Fibroblast of lung (primary cell): ENCODE measurements at regions not wholly inside any gene's neighbourhood (a gene's known extent, or its start where the extent isn't known, plus 50 kb on each side); places are given as distances from the start of the nearest gene placed in this dataset.
"Not testable (repeated sequence)": the region's sequence is repeated elsewhere in the genome, so short reads cannot be mapped to it uniquely, and the experiment has no call there.

Source experiments
- DNase-seq, 2 donors: peaks; one replicate each; pipeline versions ENCODE4 v3.0.0 to v3.0.0-alpha.2; 2010; ENCODE audit warnings: low read depth in 2 of 2
- H2AFZ ChIP-seq: 2 replicates; pipeline ENCODE4 v1.5.1; 2012; ENCODE audit warnings: low read length, control low read depth, inconsistent platforms
- H3K27ac ChIP-seq: 2 replicates; pipeline ENCODE4 v1.5.1; 2011; ENCODE audit warnings: low read length, control low read depth; ENCODE audit not compliant: insufficient read depth
- H3K27me3 ChIP-seq: 2 replicates; pipeline ENCODE4 v1.5.1; 2011; ENCODE audit warnings: mild to moderate bottlenecking, low read length; ENCODE audit not compliant: control insufficient read depth, insufficient read depth
- H3K36me3 ChIP-seq: 2 replicates; pipeline ENCODE4 v1.5.1; 2011; ENCODE audit warnings: low read length; ENCODE audit not compliant: control insufficient read depth, insufficient read depth
- H3K4me1 ChIP-seq: 2 replicates; pipeline ENCODE4 v1.5.1; 2011; ENCODE audit warnings: low read length; ENCODE audit not compliant: control insufficient read depth, insufficient read depth; ENCODE audit errors: extremely low read depth
- H3K4me2 ChIP-seq: 2 replicates; pipeline ENCODE4 v1.5.1; 2011; ENCODE audit warnings: low read length, control low read depth; ENCODE audit not compliant: insufficient read depth; ENCODE audit errors: extremely low read depth
- H3K4me3 ChIP-seq, 4 experiments: fragments of 200-600 bp in 1 of 4; sonication (generic) in 1 of 4; replicated peaks in 1 of 4; 2 replicates each; pipeline ENCODE4 v1.5.1; 2011 to 2016; ENCODE audit warnings: low read length in 4 of 4, low read depth in 3 of 4, mild to moderate bottlenecking in 3 of 4, control low read depth in 2 of 4, inconsistent platforms in 1 of 4, mixed read lengths in 1 of 4; ENCODE audit not compliant: insufficient read depth in 1 of 4; ENCODE audit errors: control extremely low read depth in 1 of 4
- H3K79me2 ChIP-seq: 2 replicates; pipeline ENCODE4 v1.5.1; 2012; ENCODE audit warnings: mild to moderate bottlenecking, low read length, inconsistent platforms; ENCODE audit not compliant: control insufficient read depth, insufficient read depth
- H3K9ac ChIP-seq: 2 replicates; pipeline ENCODE4 v1.5.1; 2011; ENCODE audit warnings: mild to moderate bottlenecking, low read length, control low read depth; ENCODE audit not compliant: insufficient read depth
- H3K9me3 ChIP-seq: 2 replicates; pipeline ENCODE4 v1.5.1; 2012; ENCODE audit warnings: low read depth, low read length; ENCODE audit not compliant: control insufficient read depth, insufficient read depth
- H4K20me1 ChIP-seq: 2 replicates; pipeline ENCODE4 v1.5.1; 2011; ENCODE audit warnings: low read length; ENCODE audit not compliant: control insufficient read depth, insufficient read depth; ENCODE audit errors: extremely low read depth

DNA sequence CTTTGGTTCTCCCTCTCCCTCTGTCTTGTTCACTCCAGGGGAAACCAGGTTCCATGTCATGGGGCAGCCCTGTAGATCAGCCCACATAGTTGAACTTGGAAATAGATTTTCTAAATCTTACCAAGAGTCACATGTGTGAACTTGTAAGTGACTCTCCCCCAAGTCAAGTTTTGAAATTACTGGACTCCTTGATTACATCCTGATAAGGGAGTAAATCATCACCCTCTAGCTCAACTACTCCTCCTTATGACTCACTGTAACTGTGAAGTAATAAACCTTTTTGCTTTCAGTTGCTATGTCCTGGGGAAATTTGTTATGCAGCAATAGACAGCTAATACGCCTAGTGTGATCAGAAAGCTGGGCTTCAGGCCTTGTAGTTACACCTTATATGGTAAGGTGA, 703.3 kb downstream of the TTLL7 start:
- H3K27ac ChIP-seq, H4K20me1 ChIP-seq, H3K9me3 ChIP-seq, H3K79me2 ChIP-seq, H2AFZ ChIP-seq, H3K36me3 ChIP-seq, H3K4me2 ChIP-seq, DNase-seq, H3K27me3 ChIP-seq, H3K9ac ChIP-seq, H3K4me1 ChIP-seq, H3K4me3 ChIP-seq: not testable (repeated sequence)

DNA sequence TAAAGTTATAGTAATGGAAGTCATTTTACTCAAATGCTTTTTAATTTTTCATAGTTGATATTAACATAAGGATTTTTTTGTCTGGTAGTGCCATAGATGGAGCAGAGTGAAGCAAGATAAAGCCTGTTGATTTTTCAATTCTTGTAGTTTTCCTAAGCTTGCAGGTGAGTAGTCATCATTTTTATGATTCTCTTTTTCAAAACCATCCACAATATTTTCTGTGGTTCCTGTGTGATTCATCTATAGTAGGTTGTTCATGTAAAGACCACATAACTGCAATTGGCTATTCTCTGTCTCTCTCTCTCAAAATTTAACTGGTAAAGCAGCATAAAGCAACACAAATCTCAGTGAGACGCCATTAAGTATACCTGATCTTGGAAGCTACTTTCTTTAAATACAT, 711.5 kb downstream of the TTLL7 start:
- H3K9me3 ChIP-seq, H3K27ac ChIP-seq, H3K4me3 ChIP-seq, H4K20me1 ChIP-seq, H3K4me2 ChIP-seq, DNase-seq, H3K4me1 ChIP-seq, H3K79me2 ChIP-seq, H3K27me3 ChIP-seq, H2AFZ ChIP-seq, H3K9ac ChIP-seq, H3K36me3 ChIP-seq: not testable (repeated sequence)

DNA sequence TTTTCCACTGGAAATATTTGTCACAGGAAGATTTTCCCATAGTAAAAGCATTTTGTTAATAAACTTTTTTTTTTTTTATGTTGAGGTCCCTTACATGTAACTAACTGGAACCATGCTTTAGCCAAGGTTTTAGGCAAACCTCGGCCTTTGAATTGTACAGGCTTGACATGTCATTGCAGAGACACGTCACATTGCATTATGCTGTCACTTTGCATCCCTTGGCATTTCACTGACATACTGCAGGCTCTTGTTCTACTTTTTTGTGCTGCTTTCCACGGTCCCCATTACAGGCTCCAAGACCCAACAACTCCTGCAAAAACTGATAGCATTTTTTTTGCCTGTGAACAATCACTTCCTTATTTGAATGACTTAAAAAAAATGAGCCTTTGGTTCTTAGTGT, 724.3 kb downstream of the TTLL7 start:
- not testable (repeated sequence) for H3K4me3 ChIP-seq, H2AFZ ChIP-seq, H3K4me2 ChIP-seq, H3K27ac ChIP-seq, H3K4me1 ChIP-seq, DNase-seq, H3K27me3 ChIP-seq, H4K20me1 ChIP-seq, H3K9me3 ChIP-seq, H3K9ac ChIP-seq, H3K79me2 ChIP-seq, H3K36me3 ChIP-seq

DNA sequence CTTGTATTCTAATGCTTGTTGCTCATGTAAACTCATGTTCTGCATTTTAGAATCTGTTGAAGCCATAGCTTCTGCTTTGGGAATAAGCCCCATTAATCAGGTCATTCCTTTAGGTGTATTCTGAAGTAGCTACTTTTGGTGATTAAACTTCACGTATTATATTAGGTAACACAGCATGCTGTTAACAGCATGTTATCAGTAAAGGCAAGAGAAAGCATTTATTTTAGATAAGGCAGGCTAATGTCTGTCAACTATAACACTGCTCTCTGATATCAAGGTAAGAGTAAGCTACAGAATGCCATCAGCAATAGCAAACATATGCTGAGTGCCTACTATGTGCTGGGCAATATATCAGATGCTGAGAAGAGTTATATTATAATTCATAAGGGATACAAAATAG, 726.4 kb downstream of the TTLL7 start:
- DNase-seq, H3K4me3 ChIP-seq, H3K79me2 ChIP-seq, H2AFZ ChIP-seq, H3K9ac ChIP-seq, H3K27me3 ChIP-seq, H3K4me1 ChIP-seq, H4K20me1 ChIP-seq, H3K27ac ChIP-seq, H3K36me3 ChIP-seq, H3K9me3 ChIP-seq, H3K4me2 ChIP-seq: not testable (repeated sequence)

DNA sequence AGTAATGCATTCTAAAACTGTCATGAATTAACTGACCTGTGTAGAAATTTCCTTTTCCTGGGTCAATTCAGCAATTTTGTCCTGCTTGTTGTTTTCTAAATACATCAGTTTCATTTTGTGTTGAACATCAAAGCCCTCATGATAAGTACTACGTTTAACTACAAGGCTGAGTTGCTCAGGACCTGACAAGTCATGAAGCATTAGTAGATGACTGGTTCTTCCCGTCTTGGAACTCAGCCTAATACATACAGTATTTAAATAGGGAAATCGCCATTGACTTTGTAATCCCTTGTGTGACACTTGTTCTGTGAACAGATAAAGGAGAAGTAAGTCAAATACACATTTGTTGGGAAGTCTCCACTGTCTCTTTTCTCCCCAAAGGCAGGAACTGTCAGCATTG, 727.1 kb downstream of the TTLL7 start:
- not testable (repeated sequence) for H3K9me3 ChIP-seq, H4K20me1 ChIP-seq, H3K79me2 ChIP-seq, H2AFZ ChIP-seq, H3K4me3 ChIP-seq, DNase-seq, H3K4me1 ChIP-seq, H3K4me2 ChIP-seq, H3K9ac ChIP-seq, H3K36me3 ChIP-seq, H3K27ac ChIP-seq, H3K27me3 ChIP-seq

DNA sequence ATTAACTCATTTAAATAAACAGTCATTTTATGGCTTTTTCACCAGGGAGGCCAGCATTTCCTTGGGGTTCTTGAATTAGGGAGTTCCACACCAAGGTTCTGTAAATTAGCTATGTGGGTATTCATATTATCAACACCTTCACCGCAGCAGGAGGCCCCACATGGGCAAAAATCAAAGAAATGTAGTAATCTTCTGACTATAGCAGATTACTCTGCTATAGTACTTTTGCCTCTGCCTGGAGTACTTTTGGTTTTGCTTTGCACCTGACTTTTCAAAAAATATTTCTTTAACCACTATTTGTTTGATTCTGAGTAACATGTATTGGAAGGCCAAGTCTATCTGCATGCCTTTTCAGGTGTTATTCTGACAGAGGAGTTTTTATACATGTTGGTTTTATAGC, 728.1 kb downstream of the TTLL7 start:
- H2AFZ ChIP-seq, H3K27ac ChIP-seq, H3K27me3 ChIP-seq, H3K4me3 ChIP-seq, H3K36me3 ChIP-seq, H3K9ac ChIP-seq, DNase-seq, H3K4me2 ChIP-seq, H4K20me1 ChIP-seq, H3K4me1 ChIP-seq, H3K79me2 ChIP-seq, H3K9me3 ChIP-seq: not testable (repeated sequence)

DNA sequence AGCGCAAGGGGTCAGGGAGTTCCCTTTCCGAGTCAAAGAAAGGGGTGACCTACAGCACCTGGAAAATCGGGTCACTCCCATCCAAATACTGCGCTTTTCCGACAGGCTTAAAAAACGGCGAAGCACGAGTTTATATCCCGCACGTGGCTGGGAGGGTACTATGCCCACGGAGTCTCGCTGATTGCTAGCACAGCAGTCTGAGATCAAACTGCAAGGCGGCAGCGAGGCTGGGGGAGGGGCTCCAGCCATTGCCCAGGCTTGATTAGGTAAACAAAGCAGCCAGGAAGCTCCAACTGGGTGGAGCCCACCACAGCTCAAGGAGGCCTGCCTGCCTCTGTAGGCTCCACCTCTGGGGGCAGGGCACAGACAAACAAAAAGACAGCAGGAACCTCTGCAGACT, 735.1 kb downstream of the TTLL7 start:
- not testable (repeated sequence) for H2AFZ ChIP-seq, H3K9me3 ChIP-seq, H3K27ac ChIP-seq, H3K27me3 ChIP-seq, H3K36me3 ChIP-seq, H3K4me1 ChIP-seq, H3K4me3 ChIP-seq, H3K79me2 ChIP-seq, H4K20me1 ChIP-seq, H3K4me2 ChIP-seq, DNase-seq, H3K9ac ChIP-seq
